GM12878 (cell line): ENCODE measurements at regions not wholly inside any gene's neighbourhood (a gene's known extent, or its start where the extent isn't known, plus 50 kb on each side); places are given as distances from the start of the nearest gene placed in this dataset.
"Not testable (repeated sequence)": the region's sequence is repeated elsewhere in the genome, so short reads cannot be mapped to it uniquely, and the experiment has no call there.

ENCODE experiments used
- ATAC-seq: fragments of 200-7000 bp; cut with Tn5 transposase; 3 replicates; pipeline ENCODE4 v1.9.1; 2020; ENCODE audit warnings: mild to moderate bottlenecking, moderate library complexity
- BruUV-seq: library from RNA; stranded (reverse); fragments of 400-500 nt; replicated peaks from 2 replicates; lab custom pipeline; 2021; lab: Mats Ljungman, UMichigan
- CTCF ChIA-PET: fragments of 300-600 bp; sonication (Branson Sonifier 250); formaldehyde crosslinking; extraction: SDS; loops from one replicate; lab custom pipeline; 2021; ENCODE audit warnings: inconsistent platforms; lab: Yijun Ruan, JAX
- POLR2A ChIA-PET: fragments of 350-600 bp; formaldehyde crosslinking; extraction: SDS; loops from one replicate; lab custom pipeline; 2021; ENCODE audit warnings: inconsistent platforms; lab: Charles Lee
- RAD21 ChIA-PET: fragments of 300-600 bp; sonication (Branson Sonifier 250); formaldehyde crosslinking; loops from one replicate; lab custom pipeline; 2023; ENCODE audit warnings: antibody characterized with exemption; ENCODE audit not compliant: unreplicated experiment; lab: Charles Lee
- SMC1A ChIA-PET: fragments of 300-600 bp; sonication (Branson Sonifier 250); formaldehyde crosslinking; loops from one replicate; lab custom pipeline; 2023; ENCODE audit not compliant: unreplicated experiment, uncharacterized antibody; lab: Charles Lee
- DNase-seq: peaks from one replicate; pipeline ENCODE4 v3.0.0-alpha.2; 2011; ENCODE audit warnings: low read depth, low spot score
- FAIRE-seq: peaks from 3 replicates; lab custom pipeline; 2011; peaks lifted over from hg19 to GRCh38; lab: Jason Lieb, UNC
- H2AFZ ChIP-seq: 2 replicates; pipeline ENCODE4 v1.6.0; 2011; ENCODE audit warnings: low read depth, low read length, control low read depth; ENCODE audit not compliant: control insufficient read depth
- H3K27ac ChIP-seq: 2 replicates; pipeline ENCODE4 v1.5.1; 2011; ENCODE audit warnings: control low read depth; ENCODE audit not compliant: control insufficient read depth, insufficient read depth
- H3K27me3 ChIP-seq, 2 experiments: replicated peaks in 1 of 2; 2 replicates each; pipeline versions ENCODE4 v1.6.0 to v1.6.1; 2011; ENCODE audit warnings: low read length in 1 of 2; ENCODE audit not compliant: control insufficient read depth in 2 of 2, insufficient read depth in 2 of 2
- H3K36me3 ChIP-seq, 2 experiments: 2 replicates each; pipeline ENCODE4 v1.5.1; 2011; ENCODE audit warnings: low read length in 1 of 2; ENCODE audit not compliant: control insufficient read depth in 2 of 2, insufficient read depth in 2 of 2
- H3K4me1 ChIP-seq: 2 replicates; pipeline ENCODE4 v1.6.1; 2011; ENCODE audit warnings: mild to moderate bottlenecking, low read length, moderate library complexity, mixed read lengths; ENCODE audit not compliant: control insufficient read depth, insufficient read depth
- H3K4me2 ChIP-seq: 2 replicates; pipeline ENCODE4 v1.6.0; 2011; ENCODE audit warnings: control low read depth; ENCODE audit not compliant: control insufficient read depth, insufficient read depth
- H3K4me3 ChIP-seq: fragments of 200-600 bp; sonication (generic); 2 replicates; pipeline ENCODE4 v1.5.1; 2016
- H3K79me2 ChIP-seq: 2 replicates; pipeline ENCODE4 v1.6.0; 2011; ENCODE audit warnings: low read length; ENCODE audit not compliant: control insufficient read depth, insufficient read depth
- H3K9ac ChIP-seq: 2 replicates; pipeline ENCODE4 v1.8.0; 2011; ENCODE audit warnings: low read length, control low read depth, mixed read lengths; ENCODE audit not compliant: control insufficient read depth, insufficient read depth
- H3K9me3 ChIP-seq: replicated peaks from 3 replicates; pipeline ENCODE4 v1.5.1; 2011; ENCODE audit warnings: mild to moderate bottlenecking, low read length; ENCODE audit not compliant: control insufficient read depth, insufficient read depth
- H4K20me1 ChIP-seq: 2 replicates; pipeline ENCODE4 v1.6.0; 2011; ENCODE audit not compliant: control insufficient read depth, insufficient read depth
- ATF3 ChIP-seq: IDR thresholded peaks from 2 replicates; pipeline ENCODE4 v1.6.1; 2011; ENCODE audit warnings: low read depth, mild to moderate bottlenecking, low read length, moderate library complexity, borderline replicate concordance; ENCODE audit errors: extremely low read depth
- BRCA1 ChIP-seq: IDR thresholded peaks from 2 replicates; pipeline ENCODE4 v1.6.1; 2011; ENCODE audit warnings: low read depth, low read length, improper control_type of control experiment
- CBX3 ChIP-seq: fragments of 200-600 bp; sonication (generic); IDR thresholded peaks from 2 replicates; pipeline ENCODE4 v1.6.1; 2016; ENCODE audit warnings: low read depth, borderline replicate concordance
- DPF2 ChIP-seq: fragments of 450-650 bp; IDR thresholded peaks from 2 replicates; pipeline ENCODE4 v1.6.1; 2017; ENCODE audit warnings: mild to moderate bottlenecking
- ELK1 ChIP-seq: IDR thresholded peaks from 2 replicates; pipeline ENCODE4 v1.6.1; 2012; ENCODE audit warnings: low read depth, low read length, improper control_type of control experiment
- ESRRA ChIP-seq: IDR thresholded peaks from 2 replicates; pipeline ENCODE4 v1.6.1; 2012; ENCODE audit warnings: mild to moderate bottlenecking, low read length, improper control_type of control experiment
- IRF4 ChIP-seq: IDR thresholded peaks from 2 replicates; pipeline ENCODE4 v1.6.1; 2011; ENCODE audit warnings: low read depth, low read length
- SIN3A ChIP-seq: IDR thresholded peaks from 2 replicates; pipeline ENCODE4 v1.6.1; 2012; ENCODE audit warnings: low read depth, low read length, improper control_type of control experiment
- SMARCA5 ChIP-seq: fragments of 450-650 bp; IDR thresholded peaks from 2 replicates; pipeline ENCODE4 v1.6.1; 2017; ENCODE audit warnings: mild to moderate bottlenecking
- TCF7 ChIP-seq: IDR thresholded peaks from 2 replicates; pipeline ENCODE4 v1.6.1; 2014; ENCODE audit warnings: antibody characterized with exemption, borderline replicate concordance
- ZBTB11 ChIP-seq: fragments of 450-650 bp; formaldehyde crosslinking; IDR thresholded peaks from 2 replicates; pipeline ENCODE4 v1.5.0; 2022; ENCODE audit warnings: mild to moderate bottlenecking, missing genetic modification characterization
- ZNF384 ChIP-seq: IDR thresholded peaks from 2 replicates; pipeline ENCODE4 v1.6.1; 2012; ENCODE audit warnings: low read depth, mild to moderate bottlenecking, low read length, improper control_type of control experiment, borderline replicate concordance
- WGBS: methylation state at CpG from one replicate; pipeline ENCODE4 v1.1.6; 2016; ENCODE audit warnings: low lambda C conversion rate; ENCODE audit not compliant: insufficient replicate concordance, insufficient coverage; ENCODE audit errors: missing lambda C conversion rate; 5-methylcytosine and 5-hydroxymethylcytosine counted together
- in situ Hi-C: fragments of 300-500 bp; cut with MboI; formaldehyde crosslinking; loops from 9 replicates; pipeline ENCODE4 v1.14.3; 2018; ENCODE audit warnings: mixed read lengths
- intact Hi-C: fragments of 100-400 bp; cut with micrococcal nuclease; formaldehyde crosslinking; loops from one replicate; pipeline ENCODE4 v1.14.2; 2022; ENCODE audit not compliant: unreplicated experiment

DNA sequence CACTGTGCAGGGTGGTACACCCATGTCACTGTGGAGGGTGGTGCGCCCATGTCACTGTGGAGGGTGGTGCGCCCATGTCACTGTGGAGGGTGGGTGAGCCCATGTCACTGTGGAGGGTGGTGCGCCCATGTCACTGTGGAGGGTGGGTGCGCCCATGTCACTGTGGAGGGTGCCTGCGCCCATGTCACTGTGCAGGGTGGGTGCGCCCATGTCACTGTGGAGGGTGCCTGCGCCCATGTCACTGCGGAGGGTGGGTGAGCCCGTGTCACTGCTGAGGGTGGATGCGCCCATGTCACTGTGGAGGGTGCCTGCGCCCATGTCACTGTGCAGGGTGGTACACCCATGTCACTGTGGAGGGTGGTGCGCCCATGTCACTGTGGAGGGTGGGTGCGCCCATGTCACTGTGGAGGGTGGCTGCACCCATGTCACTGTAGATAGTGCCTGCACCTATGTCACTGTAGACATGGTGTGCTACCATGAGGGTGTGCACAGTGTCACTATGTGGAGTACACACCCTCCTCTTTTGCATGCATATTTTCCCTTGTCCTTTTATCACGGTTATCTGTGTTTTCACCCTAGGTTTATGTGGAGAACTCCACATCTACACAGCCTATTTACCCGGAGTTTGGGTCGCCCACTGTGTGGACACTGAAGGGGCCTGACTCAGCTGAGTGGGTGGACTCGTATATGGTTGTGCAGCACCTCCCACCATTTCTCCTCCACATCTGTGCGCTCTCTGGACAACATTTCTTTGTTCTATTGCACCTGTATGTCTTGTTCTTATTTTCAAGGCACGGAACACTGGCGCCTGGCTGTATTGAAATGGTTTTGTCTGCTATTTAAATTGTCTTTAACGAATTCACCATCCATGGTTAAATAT lies 222.4 kb downstream of the ERMARD start:
- H3K27ac ChIP-seq, in situ Hi-C loops, H3K79me2 ChIP-seq, RAD21 ChIA-PET, H3K27me3 ChIP-seq, H3K4me1 ChIP-seq, CTCF ChIA-PET, H3K9ac ChIP-seq, H3K4me3 ChIP-seq, H2AFZ ChIP-seq, BruUV-seq, SMC1A ChIA-PET, H3K9me3 ChIP-seq, FAIRE-seq, ATAC-seq, H4K20me1 ChIP-seq, H3K4me2 ChIP-seq, POLR2A ChIA-PET, DNase-seq, H3K36me3 ChIP-seq, intact Hi-C loops: not testable (repeated sequence)
- 46% methylated on average over 21 of the region's 21 CpGs for WGBS

GRCh38 chr6:169972736-169973135 lies 221.3 kb downstream of the ERMARD start:
- H3K4me3 ChIP-seq: no peak overlapping the region
- no peaks in the 10 kb centered on the region for H3K36me3 ChIP-seq
- intact Hi-C loops (no loop called here), in situ Hi-C loops (no loop called here)
- POLR2A ChIA-PET: no interaction called here
- H3K4me1 ChIP-seq: no peaks in the 10 kb centered on the region
- no peak overlapping the region for H3K4me2 ChIP-seq
- DNase-seq (no peak), ATAC-seq (no peak), FAIRE-seq (no peak)
- RAD21 ChIA-PET: no interaction called here
- CTCF ChIA-PET: no interaction called here
- 4% methylated on average over 2 of the region's 2 CpGs for WGBS
- TF ChIP-seq ELK1: no peak
- no peak for TF ChIP-seq DPF2
- no peak for TF ChIP-seq ZNF384
- no peak for TF ChIP-seq SMARCA5
- no peak for TF ChIP-seq ESRRA
- no peak for TF ChIP-seq CBX3
- no peak for TF ChIP-seq SIN3A
- TF ChIP-seq BRCA1: no peak
- no peak for TF ChIP-seq IRF4
- TF ChIP-seq ZBTB11: no peak
- no peak for TF ChIP-seq TCF7
- TF ChIP-seq ATF3: no peak
- SMC1A ChIA-PET: no interaction called here
- H3K79me2 ChIP-seq: no peaks in the 10 kb centered on the region
- no peak overlapping the region for H3K9ac ChIP-seq
- no peak overlapping the region for H2AFZ ChIP-seq
- no peaks in the 10 kb centered on the region for H4K20me1 ChIP-seq
- H3K27ac ChIP-seq: no peak overlapping the region
- no peaks in the 10 kb centered on the region for H3K9me3 ChIP-seq
- BruUV-seq: no TSS peak
- no peaks in the 10 kb centered on the region for H3K27me3 ChIP-seq
